CD14-positive monocyte (primary cell): ENCODE measurements at regions not wholly inside any gene's neighbourhood (a gene's known extent, or its start where the extent isn't known, plus 50 kb on each side); places are given as distances from the start of the nearest gene placed in this dataset.

ENCODE experiments used
- DNase-seq, 3 donors: peaks; one replicate each; pipeline ENCODE4 v3.0.0-alpha.2; 2011 to 2022
- H2AFZ ChIP-seq: 2 replicates; pipeline ENCODE4 v1.6.0; 2012; ENCODE audit warnings: mild to moderate bottlenecking, low read depth, low read length, inconsistent platforms; ENCODE audit not compliant: insufficient read depth, poor library complexity, severe bottlenecking
- H3K27ac ChIP-seq, 2 donors: 1 replicate in 1 of 2; 2 replicates in 1 of 2; pipeline ENCODE4 v1.5.1; 2012 to 2013; ENCODE audit warnings: low read length in 2 of 2, control low read depth in 1 of 2, inconsistent platforms in 1 of 2, low read depth in 1 of 2, mild to moderate bottlenecking in 1 of 2
- H3K27me3 ChIP-seq, 2 donors: one replicate each; pipeline versions ENCODE4 v1.6.0 to v1.6.1; 2011 to 2013; ENCODE audit warnings: low read length in 2 of 2; ENCODE audit not compliant: control insufficient read depth in 2 of 2, insufficient read depth in 2 of 2
- H3K36me3 ChIP-seq, 2 donors: replicated peaks in 1 of 2; 1 replicate in 1 of 2; 2 replicates in 1 of 2; pipeline versions ENCODE4 v1.5.1 to v1.6.1; 2012 to 2013; ENCODE audit warnings: low read length in 2 of 2, control low read depth in 1 of 2, inconsistent platforms in 1 of 2, mild to moderate bottlenecking in 1 of 2; ENCODE audit not compliant: insufficient read depth in 2 of 2, control insufficient read depth in 1 of 2
- H3K4me1 ChIP-seq, 2 donors: 1 replicate in 1 of 2; 2 replicates in 1 of 2; pipeline versions ENCODE4 v1.5.1 to v1.6.1; 2012 to 2013; ENCODE audit warnings: low read length in 2 of 2, control low read depth in 1 of 2, inconsistent platforms in 1 of 2, mild to moderate bottlenecking in 1 of 2, moderate library complexity in 1 of 2; ENCODE audit not compliant: insufficient read depth in 2 of 2, control insufficient read depth in 1 of 2
- H3K4me2 ChIP-seq: replicated peaks from 2 replicates; pipeline ENCODE3; 2012; ENCODE audit warnings: low read length, moderate library complexity, mild to moderate bottlenecking; ENCODE audit not compliant: poor library complexity, severe bottlenecking; ENCODE audit errors: extremely low read depth
- H3K4me3 ChIP-seq, 3 experiments: fragments of 200-600 bp in 1 of 3; sonication (generic) in 1 of 3; replicated peaks in 1 of 3; 1 replicate in 2 of 3; 2 replicates in 1 of 3; pipeline ENCODE4 v1.5.1; 2011 to 2013; ENCODE audit warnings: low read length in 3 of 3, mild to moderate bottlenecking in 3 of 3, control low read depth in 2 of 3, low read depth in 2 of 3, inconsistent platforms in 1 of 3, moderate library complexity in 1 of 3
- H3K79me2 ChIP-seq: 2 replicates; pipeline ENCODE4 v1.6.0; 2012; ENCODE audit warnings: mild to moderate bottlenecking, control low read depth, inconsistent platforms, low read length, moderate library complexity; ENCODE audit not compliant: insufficient read depth
- H3K9ac ChIP-seq: 2 replicates; pipeline ENCODE4 v1.6.0; 2017; ENCODE audit warnings: low read length, mild to moderate bottlenecking; ENCODE audit not compliant: insufficient read depth, poor library complexity, severe bottlenecking
- H3K9me3 ChIP-seq, 2 donors: replicated peaks in 1 of 2; 1 replicate in 1 of 2; 2 replicates in 1 of 2; pipeline versions ENCODE4 v1.5.1 to v1.6.1; 2012 to 2013; ENCODE audit warnings: low read length in 2 of 2, control low read depth in 1 of 2; ENCODE audit not compliant: control insufficient read depth in 1 of 2, insufficient read depth in 1 of 2
- H4K20me1 ChIP-seq: 2 replicates; pipeline ENCODE4 v1.6.0; 2012; ENCODE audit warnings: mild to moderate bottlenecking, low read length, control low read depth, moderate library complexity; ENCODE audit not compliant: insufficient read depth
- H3K27ac Mint-ChIP-seq, 7 donors: one replicate each; pipeline ENCODE4 v1.8.0; 2020; ENCODE audit warnings: mild to moderate bottlenecking in 7 of 7, mixed read lengths in 7 of 7, moderate library complexity in 6 of 7, inconsistent platforms in 2 of 7
- H3K27me3 Mint-ChIP-seq, 3 donors: one replicate each; pipeline ENCODE4 v1.8.0; 2021 to 2022; ENCODE audit warnings: low read depth in 3 of 3, mild to moderate bottlenecking in 3 of 3, mixed read lengths in 3 of 3, moderate library complexity in 3 of 3, inconsistent platforms in 1 of 3
- H3K36me3 Mint-ChIP-seq, 2 donors: one replicate each; pipeline ENCODE4 v1.8.0; 2020; ENCODE audit warnings: mixed read lengths in 2 of 2, inconsistent platforms in 1 of 2, mild to moderate bottlenecking in 1 of 2
- H3K4me1 Mint-ChIP-seq: one replicate; pipeline ENCODE4 v1.8.0; 2020; ENCODE audit warnings: mild to moderate bottlenecking, mixed read lengths
- H3K4me3 Mint-ChIP-seq, 2 donors: one replicate each; pipeline ENCODE4 v1.8.0; 2020; ENCODE audit warnings: mild to moderate bottlenecking in 2 of 2, mixed read lengths in 2 of 2, moderate library complexity in 1 of 2
- H3K9me3 Mint-ChIP-seq, 7 donors: one replicate each; pipeline ENCODE4 v1.8.0; 2020 to 2022; ENCODE audit warnings: mixed read lengths in 7 of 7, mild to moderate bottlenecking in 6 of 7, moderate library complexity in 6 of 7, inconsistent platforms in 2 of 7
- CTCF ChIP-seq: fragments of 200-600 bp; IDR thresholded peaks from one replicate; pipeline ENCODE4 v1.8.0; 2022; ENCODE audit warnings: antibody characterized with exemption, mild to moderate bottlenecking
- WGBS: methylation state at CpG from one replicate; pipeline ENCODE4 v1.1.5; 2013; ENCODE audit warnings: missing lambda C conversion rate; ENCODE audit not compliant: insufficient coverage; 5-methylcytosine and 5-hydroxymethylcytosine counted together
- intact Hi-C, 2 donors: fragments of 100-400 bp; cut with micrococcal nuclease; formaldehyde crosslinking; loops; one replicate each; pipeline versions ENCODE4 v1.15.0 to v1.15.1; 2023

GRCh38 chr1:187415065-187415464 lies 586.3 kb downstream of the PLA2G4A start:
- Histone ChIP-seq H3K4me3 (no peak overlapping the region), H3K9me3 (no peaks in the 10 kb centered on the region), H4K20me1 (no peaks in the 10 kb centered on the region), H3K79me2 (no peaks in the 10 kb centered on the region), H3K27me3 (no peaks in the 10 kb centered on the region), H3K27ac (no peak overlapping the region), H3K4me1 (no peaks in the 10 kb centered on the region), H3K36me3 (no peaks in the 10 kb centered on the region), H3K4me2 (no peak overlapping the region), H3K9ac (no peak overlapping the region), H2AFZ (no peak overlapping the region)
- Mint-ChIP-seq H3K27me3 (peaks cover 0 to 2% (median 0%) of the 10 kb centered on the region in 3 donors), H3K27ac (no peak overlapping the region), H3K36me3 (no peaks in the 10 kb centered on the region), H3K4me1 (no peaks in the 10 kb centered on the region), H3K4me3 (no peak overlapping the region), H3K9me3 (peaks cover 0 to 1% (median 0%) of the 10 kb centered on the region in 7 donors)
- intact Hi-C loops: no loop called here
- no peak for DNase-seq
- no peak for TF ChIP-seq CTCF
- WGBS: no CpG with 5 or more reads among the region's 3 CpGs

GRCh38 chr1:187417520-187417919 lies 588.8 kb downstream of the PLA2G4A start:
- Mint-ChIP-seq H3K9me3 (peaks cover 0 to 5% (median 0%) of the 10 kb centered on the region in 7 donors), H3K4me3 (no peak overlapping the region), H3K27ac (no peak overlapping the region), H3K36me3 (no peaks in the 10 kb centered on the region), H3K4me1 (no peaks in the 10 kb centered on the region), H3K27me3 (peaks cover 0 to 2% (median 0%) of the 10 kb centered on the region in 3 donors)
- Histone ChIP-seq H2AFZ (no peak overlapping the region), H3K4me1 (no peaks in the 10 kb centered on the region), H3K4me3 (no peak overlapping the region), H3K79me2 (no peaks in the 10 kb centered on the region), H3K9me3 (no peaks in the 10 kb centered on the region), H3K4me2 (no peak overlapping the region), H3K27me3 (no peaks in the 10 kb centered on the region), H3K36me3 (no peaks in the 10 kb centered on the region), H4K20me1 (no peaks in the 10 kb centered on the region), H3K27ac (no peak overlapping the region), H3K9ac (no peak overlapping the region)
- no peak for DNase-seq
- no peak for TF ChIP-seq CTCF
- whole genome bisulfite sequencing: no CpG with 5 or more reads among the region's 2 CpGs
- intact Hi-C loops: no loop called here
